ENCODE measurements at regions not wholly inside any gene's neighbourhood (a gene's known extent, or its start where the extent isn't known, plus 50 kb on each side); places are given as distances from the start of the nearest gene placed in this dataset.

GRCh38 chr5:26237489-26237888 is 800.9 kb downstream of the CDH9 start:
- TF ChIP-seq CTCF (IDR thresholded peaks at IDR 0.05): no peak
- TF ChIP-seq POLR2A (IDR thresholded peaks at IDR 0.05): no peak
